ENCODE measurements at regions not wholly inside any gene's neighbourhood (a gene's known extent, or its start where the extent isn't known, plus 50 kb on each side); places are given as distances from the start of the nearest gene placed in this dataset.

DNA sequence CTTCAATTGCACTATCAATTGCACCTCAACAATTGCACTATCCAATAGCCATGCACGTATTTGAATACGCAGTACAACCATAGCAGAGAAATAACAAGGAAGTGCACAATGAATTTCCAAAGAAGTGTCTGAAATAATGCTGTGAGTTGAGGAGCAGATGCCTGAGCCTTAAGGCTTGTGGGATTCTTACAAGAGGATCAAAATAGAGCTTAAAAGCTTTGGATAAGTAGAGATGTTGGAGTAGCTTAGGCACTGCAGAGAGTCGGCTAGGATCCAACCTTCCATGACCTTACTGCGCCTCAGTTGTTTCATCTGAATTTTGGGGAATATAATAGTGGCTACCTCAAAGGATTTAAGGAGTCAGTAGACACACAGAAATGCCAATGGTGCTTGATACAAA is 196.1 kb upstream of the FLRT2 start:
- Mint-ChIP-seq H3K4me1 (no peaks in the 10 kb centered on the region), H3K9me3 (peaks cover 0 to 2% of the 10 kb centered on the region in 2 donors), H3K36me3 (no peaks in the 10 kb centered on the region), H3K27ac (no peak overlapping the region), H3K27me3 (ENCODE audit: low read depth in 2 of 2) (no peaks in the 10 kb centered on the region), H3K4me3 (no peak overlapping the region)
- Histone ChIP-seq H3K27ac (ENCODE audit: low read length) (no peak overlapping the region), H3K36me3 (ENCODE audit: control insufficient read depth, insufficient read depth, low read length) (no peaks in the 10 kb centered on the region), H3K9me3 (ENCODE audit: control insufficient read depth, insufficient read depth, low read length) (no peaks in the 10 kb centered on the region), H3K4me1 (ENCODE audit: control insufficient read depth, insufficient read depth, low read length) (no peaks in the 10 kb centered on the region), H3K4me3 (ENCODE audit: low read length) (no peak overlapping the region), H3K27me3 (ENCODE audit: control insufficient read depth, insufficient read depth, low read length) (no peaks in the 10 kb centered on the region)
- no peak for DNase-seq
- TF ChIP-seq, protein P1, sequence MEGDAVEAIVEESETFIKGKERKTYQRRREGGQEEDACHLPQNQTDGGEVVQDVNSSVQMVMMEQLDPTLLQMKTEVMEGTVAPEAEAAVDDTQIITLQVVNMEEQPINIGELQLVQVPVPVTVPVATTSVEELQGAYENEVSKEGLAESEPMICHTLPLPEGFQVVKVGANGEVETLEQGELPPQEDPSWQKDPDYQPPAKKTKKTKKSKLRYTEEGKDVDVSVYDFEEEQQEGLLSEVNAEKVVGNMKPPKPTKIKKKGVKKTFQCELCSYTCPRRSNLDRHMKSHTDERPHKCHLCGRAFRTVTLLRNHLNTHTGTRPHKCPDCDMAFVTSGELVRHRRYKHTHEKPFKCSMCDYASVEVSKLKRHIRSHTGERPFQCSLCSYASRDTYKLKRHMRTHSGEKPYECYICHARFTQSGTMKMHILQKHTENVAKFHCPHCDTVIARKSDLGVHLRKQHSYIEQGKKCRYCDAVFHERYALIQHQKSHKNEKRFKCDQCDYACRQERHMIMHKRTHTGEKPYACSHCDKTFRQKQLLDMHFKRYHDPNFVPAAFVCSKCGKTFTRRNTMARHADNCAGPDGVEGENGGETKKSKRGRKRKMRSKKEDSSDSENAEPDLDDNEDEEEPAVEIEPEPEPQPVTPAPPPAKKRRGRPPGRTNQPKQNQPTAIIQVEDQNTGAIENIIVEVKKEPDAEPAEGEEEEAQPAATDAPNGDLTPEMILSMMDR (IDR thresholded peaks at IDR 0.05), result no peak
- WGBS (ENCODE audit: insufficient coverage), result 98% methylated on average over 4 of the region's 4 CpGs
- intact Hi-C loops (cut with micrococcal nuclease), result no loop called here
- no peak for ATAC-seq

DNA sequence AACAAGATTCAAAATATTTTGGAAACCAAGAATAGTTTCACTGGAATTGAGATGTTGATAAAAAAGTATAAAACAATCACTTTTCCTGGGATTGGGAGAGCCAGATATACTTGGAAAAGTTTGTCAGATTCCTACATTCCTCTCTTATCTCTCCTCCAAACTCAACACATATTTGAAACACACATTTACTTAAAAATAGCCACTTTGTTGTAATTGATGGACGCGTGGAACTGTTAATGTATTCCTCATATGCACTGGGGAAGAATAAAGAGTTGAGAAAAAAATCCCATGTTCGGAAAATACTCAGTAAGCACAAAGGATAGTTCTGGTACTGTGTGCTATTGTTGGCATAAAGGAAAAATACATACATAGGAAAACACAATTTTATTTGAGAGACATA is 195.6 kb upstream of the FLRT2 start:
- no peaks in the 10 kb centered on the region for H3K4me1 ChIP-seq (ENCODE audit: control insufficient read depth, insufficient read depth, low read length)
- no peaks in the 10 kb centered on the region for H3K36me3 ChIP-seq (ENCODE audit: control insufficient read depth, insufficient read depth, low read length)
- H3K4me3 ChIP-seq (ENCODE audit: low read length), result no peak overlapping the region
- H3K27me3 ChIP-seq (ENCODE audit: control insufficient read depth, insufficient read depth, low read length), result no peaks in the 10 kb centered on the region
- ATAC-seq, result no peak
- intact Hi-C loops (cut with micrococcal nuclease), result no loop called here
- Mint-ChIP-seq H3K4me1 (no peaks in the 10 kb centered on the region), H3K27ac (no peak overlapping the region), H3K9me3 (peaks cover 0 to 2% of the 10 kb centered on the region in 2 donors), H3K4me3 (no peak overlapping the region), H3K36me3 (no peaks in the 10 kb centered on the region), H3K27me3 (ENCODE audit: low read depth in 2 of 2) (no peaks in the 10 kb centered on the region)
- no CpG with 5 or more reads among the region's 3 CpGs for WGBS (ENCODE audit: insufficient coverage)
- H3K27ac ChIP-seq (ENCODE audit: low read length), result no peak overlapping the region
- no peak for DNase-seq
- H3K9me3 ChIP-seq (ENCODE audit: control insufficient read depth, insufficient read depth, low read length), result no peaks in the 10 kb centered on the region
- TF ChIP-seq, protein P1 (IDR thresholded peaks at IDR 0.05), result no peak

DNA sequence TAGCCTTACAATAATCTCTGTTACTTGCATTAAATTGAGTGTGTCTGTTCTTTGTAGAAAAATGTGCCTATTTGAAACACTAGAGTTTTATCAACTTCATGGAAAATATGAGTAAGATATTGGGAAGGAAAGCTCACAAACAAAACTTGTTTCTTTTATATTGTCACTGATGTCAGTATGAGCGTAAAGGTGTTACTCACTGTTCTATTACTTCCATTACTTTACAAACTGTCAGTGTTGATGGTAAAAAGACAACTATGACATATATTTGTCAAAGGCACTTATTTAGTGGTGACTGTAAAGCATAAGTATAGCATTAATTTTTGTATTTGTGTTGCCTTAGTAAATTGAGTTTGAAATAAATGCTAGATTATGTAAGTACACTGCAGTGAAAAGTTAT is 193.7 kb upstream of the FLRT2 start:
- no peaks in the 10 kb centered on the region for H3K4me1 Mint-ChIP-seq
- intact Hi-C loops (cut with micrococcal nuclease), result no loop called here
- Histone ChIP-seq H3K27me3 (ENCODE audit: control insufficient read depth, insufficient read depth, low read length) (no peaks in the 10 kb centered on the region), H3K36me3 (ENCODE audit: control insufficient read depth, insufficient read depth, low read length) (no peaks in the 10 kb centered on the region), H3K4me3 (ENCODE audit: low read length) (no peak overlapping the region), H3K9me3 (ENCODE audit: control insufficient read depth, insufficient read depth, low read length) (no peaks in the 10 kb centered on the region), H3K27ac (ENCODE audit: low read length) (no peak overlapping the region), H3K4me1 (ENCODE audit: control insufficient read depth, insufficient read depth, low read length) (no peaks in the 10 kb centered on the region)
- H3K9me3 Mint-ChIP-seq, result peaks cover 0 to 2% of the 10 kb centered on the region in 2 donors
- WGBS (ENCODE audit: insufficient coverage), result no CpG with 5 or more reads among the region's 1 CpG
- ATAC-seq (no peak), DNase-seq (no peak)
- H3K4me3 Mint-ChIP-seq, result no peak overlapping the region
- no peaks in the 10 kb centered on the region for H3K36me3 Mint-ChIP-seq
- TF ChIP-seq, protein P1 (IDR thresholded peaks at IDR 0.05), result no peak
- H3K27ac Mint-ChIP-seq, result no peak overlapping the region
- no peaks in the 10 kb centered on the region for H3K27me3 Mint-ChIP-seq (ENCODE audit: low read depth in 2 of 2)

DNA sequence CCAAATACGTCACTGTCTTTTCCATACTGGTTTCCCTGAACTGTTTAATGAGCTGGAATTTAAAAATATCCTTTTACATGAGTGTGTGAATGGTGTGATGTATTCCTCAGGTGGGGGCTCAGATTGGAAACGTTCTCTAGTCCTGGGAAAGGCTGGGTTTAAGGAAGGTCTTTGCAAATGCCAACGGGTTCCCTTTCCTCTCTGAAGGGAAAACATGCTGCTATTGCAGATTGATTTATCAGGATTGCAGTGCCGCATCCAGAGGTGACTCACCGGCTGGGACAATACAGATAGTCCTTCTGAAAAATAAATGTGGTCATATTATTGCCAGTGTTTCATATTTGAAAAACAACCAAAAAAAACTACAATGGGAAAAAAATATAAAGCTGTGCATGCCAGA is 193.1 kb upstream of the FLRT2 start:
- H3K4me1 Mint-ChIP-seq, result no peaks in the 10 kb centered on the region
- no peak overlapping the region for H3K27ac ChIP-seq (ENCODE audit: low read length)
- TF ChIP-seq, protein P1 (IDR thresholded peaks at IDR 0.05), result no peak
- no peak overlapping the region for H3K4me3 ChIP-seq (ENCODE audit: low read length)
- no peak overlapping the region for H3K4me3 Mint-ChIP-seq
- no peak for DNase-seq
- H3K27me3 ChIP-seq (ENCODE audit: control insufficient read depth, insufficient read depth, low read length), result no peaks in the 10 kb centered on the region
- H3K9me3 ChIP-seq (ENCODE audit: control insufficient read depth, insufficient read depth, low read length), result no peaks in the 10 kb centered on the region
- no peaks in the 10 kb centered on the region for H3K27me3 Mint-ChIP-seq (ENCODE audit: low read depth in 2 of 2)
- no peak overlapping the region for H3K27ac Mint-ChIP-seq
- no peak for ATAC-seq
- no peaks in the 10 kb centered on the region for H3K36me3 Mint-ChIP-seq
- H3K36me3 ChIP-seq (ENCODE audit: control insufficient read depth, insufficient read depth, low read length), result no peaks in the 10 kb centered on the region
- intact Hi-C loops (cut with micrococcal nuclease), result no loop called here
- WGBS (ENCODE audit: insufficient coverage), result 84% methylated on average over 5 of the region's 5 CpGs
- peaks cover 0 to 2% of the 10 kb centered on the region in 2 donors for H3K9me3 Mint-ChIP-seq
- H3K4me1 ChIP-seq (ENCODE audit: control insufficient read depth, insufficient read depth, low read length), result no peaks in the 10 kb centered on the region

All from natural killer cell (primary cell).